Stimulated activated CD4-positive, alpha-beta T cell treated with anti-CD3 and anti-CD28 coated beads, Interleukin-2, amount 100 ng/mL, for 4 hours (primary cell): ENCODE measurements at regions not wholly inside any gene's neighbourhood (a gene's known extent, or its start where the extent isn't known, plus 50 kb on each side); places are given as distances from the start of the nearest gene placed in this dataset.
A peak's percentile ranks its signal among the peaks of the same experiment; 100 is the strongest.

Source experiments
- DNase-seq: peaks from one replicate; pipeline ENCODE4 v3.0.0-alpha.2; 2020; ENCODE audit warnings: low read depth

DNA sequence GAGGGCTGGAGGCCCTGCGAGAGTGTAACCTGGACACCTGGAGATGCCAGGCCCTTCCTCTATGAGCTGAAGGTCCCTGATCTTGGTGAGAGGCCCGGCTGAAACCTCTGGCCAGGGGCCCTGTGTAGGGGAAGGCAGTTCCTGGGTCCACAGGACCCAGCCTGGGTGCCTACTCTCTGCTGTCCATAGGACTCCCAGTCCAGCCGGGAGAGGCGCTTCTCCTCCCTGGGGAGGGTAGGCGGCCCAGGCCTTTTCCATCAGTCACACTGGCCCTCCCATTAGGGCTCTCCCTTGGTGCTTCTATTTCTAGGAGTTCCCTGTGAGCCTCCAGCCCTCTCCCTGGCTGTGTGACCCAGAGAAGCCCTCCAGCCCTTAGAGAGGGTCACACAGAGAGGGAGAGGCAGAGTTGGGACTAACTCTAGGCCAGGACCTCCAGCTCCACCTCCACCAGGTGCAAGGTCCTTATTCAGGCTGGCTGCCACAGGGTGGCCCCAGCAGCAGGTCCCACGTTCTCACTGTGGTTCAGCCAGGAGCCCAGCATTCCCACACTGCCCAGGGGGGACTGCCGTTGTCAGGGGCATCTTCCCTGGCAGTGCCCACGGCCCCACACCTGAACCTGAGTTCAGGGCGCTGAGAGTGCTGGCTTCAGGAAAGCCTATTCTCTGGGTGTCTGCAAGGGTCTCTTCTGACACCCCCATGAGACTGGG, 146.8 kb downstream of the SMAD6 start:
- no peak for DNase-seq

DNA sequence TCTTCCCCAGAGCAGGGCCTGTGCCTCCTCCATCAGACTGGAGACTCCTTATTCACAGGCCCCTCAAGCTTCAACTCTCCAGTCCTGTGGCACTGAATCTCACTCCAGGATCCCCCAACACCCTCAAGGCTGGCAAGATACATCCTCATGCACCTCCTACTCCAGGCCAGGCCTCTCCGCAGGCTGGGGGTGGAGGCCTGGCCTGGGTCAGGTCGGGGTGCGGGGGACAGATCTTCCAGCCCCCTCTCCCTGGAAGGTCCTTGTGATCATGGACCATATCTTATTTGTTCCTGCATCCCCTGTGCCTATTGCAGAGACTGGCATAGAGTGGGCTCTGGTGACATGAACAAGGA, 147.3 kb downstream of the SMAD6 start:
- no peak for DNase-seq

DNA sequence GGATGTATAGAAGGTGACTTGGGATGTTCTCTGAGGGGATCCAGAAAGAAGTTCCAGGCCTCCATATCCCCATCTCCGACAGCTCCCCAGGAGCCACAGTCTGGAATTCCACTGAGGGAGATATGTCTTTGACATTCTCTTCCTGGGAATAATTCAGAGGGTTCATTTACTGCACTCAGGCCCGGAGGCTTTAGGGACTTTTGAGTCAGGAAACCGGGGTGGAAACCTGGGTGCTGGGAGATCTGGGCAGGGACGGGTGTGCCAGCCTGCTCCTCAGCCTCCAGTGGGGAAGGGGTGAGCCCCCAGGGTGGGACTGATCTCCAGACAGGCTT, 147.7 kb downstream of the SMAD6 start:
- DNase-seq, result no peak

DNA sequence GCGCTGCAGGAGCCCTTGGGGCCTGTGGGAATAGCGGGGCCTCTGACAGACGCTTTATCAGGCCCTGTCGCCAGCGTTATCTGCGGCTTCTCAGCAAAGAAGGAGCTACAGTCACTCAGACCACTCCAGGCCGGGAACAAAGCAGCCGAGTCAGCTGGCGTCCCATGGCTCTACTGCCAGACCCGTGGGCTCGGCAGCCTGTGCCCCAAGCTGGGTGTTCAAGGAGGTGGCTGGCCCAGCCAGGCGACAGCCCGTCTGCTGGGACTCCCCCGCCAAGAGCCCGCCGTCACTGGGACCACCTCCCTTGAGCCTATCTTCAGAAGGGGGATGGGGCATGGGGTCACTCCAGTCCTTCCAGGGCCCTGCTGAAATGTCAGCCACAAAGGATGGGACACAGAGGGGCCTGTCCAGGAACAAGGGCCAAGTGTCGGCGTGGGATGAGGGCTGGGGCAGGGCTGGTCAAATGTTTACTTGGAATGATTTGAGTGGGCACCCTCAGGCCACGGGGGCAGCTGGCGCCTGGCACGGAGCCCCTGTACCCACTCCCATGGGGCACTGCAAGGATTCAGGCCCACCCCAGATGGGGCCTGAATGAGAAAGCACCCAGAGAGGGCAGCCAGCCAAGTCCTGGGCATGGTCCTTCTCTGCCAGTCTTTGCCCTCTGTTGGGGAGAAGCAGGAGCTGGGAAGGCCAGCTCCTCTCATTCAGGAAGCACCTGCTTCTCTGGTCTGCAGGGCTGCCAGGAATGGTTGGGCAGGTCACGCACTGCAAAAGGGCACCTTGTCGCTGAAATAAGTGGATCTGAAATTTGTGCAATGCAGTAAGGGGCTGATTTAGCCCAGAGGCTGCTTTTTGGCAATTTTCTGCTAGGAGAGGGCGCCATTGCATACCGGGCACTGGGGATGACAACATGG, 148.3 kb downstream of the SMAD6 start:
- DNase-seq, result no peak

DNA sequence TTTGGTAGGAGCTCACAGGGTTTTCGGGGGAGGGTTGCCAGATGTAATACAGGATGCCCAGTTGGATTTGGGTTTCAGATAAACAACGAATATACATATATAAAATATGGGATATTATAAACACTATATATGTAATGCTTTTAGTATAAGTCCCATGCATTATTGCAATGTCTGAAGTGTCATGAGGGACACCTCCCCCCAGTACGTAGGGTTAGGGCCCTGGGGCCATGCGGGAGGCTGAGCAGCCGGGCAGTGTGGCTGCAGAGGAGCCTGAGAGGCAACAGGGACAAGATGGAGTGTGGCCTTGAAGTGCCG, 148.9 kb downstream of the SMAD6 start:
- DNase-seq, result no peak

DNA sequence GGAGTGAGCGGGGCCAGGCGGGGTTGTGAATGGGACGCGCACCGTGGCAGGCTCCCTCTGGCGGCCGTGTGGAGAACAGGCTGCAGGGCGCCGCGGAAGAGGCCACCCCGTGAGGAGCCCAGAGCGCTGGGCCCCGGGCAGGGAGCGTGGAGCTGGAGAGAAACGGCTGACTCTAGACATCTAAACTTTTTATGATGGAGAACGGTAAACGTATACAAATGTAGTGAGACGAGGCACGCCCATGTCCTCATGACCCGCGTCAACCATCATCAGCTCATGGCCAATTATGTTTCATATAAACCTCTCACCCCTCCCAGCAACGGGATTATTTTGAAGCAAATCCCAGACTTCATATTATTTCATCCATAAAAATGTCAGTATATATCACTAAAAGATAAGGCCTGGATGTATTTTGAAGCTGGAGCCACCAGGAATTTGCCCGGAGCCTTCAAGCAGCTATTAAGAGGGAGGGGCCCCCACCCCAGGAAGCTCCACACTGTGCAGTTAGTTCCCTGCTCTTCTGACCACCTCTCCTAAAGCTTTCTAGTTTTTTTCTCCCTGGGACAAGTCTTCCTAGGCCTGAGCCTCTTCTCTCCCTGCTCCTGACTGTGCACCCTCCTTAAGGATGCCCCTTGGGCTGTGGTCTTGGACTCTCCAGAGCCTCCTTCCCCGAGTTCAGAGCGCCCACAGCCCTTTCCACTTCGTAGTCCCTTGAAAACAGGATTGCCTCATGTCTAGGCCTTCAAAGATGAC, 149.5 kb downstream of the SMAD6 start:
- peak; percentile 61 for DNase-seq

DNA sequence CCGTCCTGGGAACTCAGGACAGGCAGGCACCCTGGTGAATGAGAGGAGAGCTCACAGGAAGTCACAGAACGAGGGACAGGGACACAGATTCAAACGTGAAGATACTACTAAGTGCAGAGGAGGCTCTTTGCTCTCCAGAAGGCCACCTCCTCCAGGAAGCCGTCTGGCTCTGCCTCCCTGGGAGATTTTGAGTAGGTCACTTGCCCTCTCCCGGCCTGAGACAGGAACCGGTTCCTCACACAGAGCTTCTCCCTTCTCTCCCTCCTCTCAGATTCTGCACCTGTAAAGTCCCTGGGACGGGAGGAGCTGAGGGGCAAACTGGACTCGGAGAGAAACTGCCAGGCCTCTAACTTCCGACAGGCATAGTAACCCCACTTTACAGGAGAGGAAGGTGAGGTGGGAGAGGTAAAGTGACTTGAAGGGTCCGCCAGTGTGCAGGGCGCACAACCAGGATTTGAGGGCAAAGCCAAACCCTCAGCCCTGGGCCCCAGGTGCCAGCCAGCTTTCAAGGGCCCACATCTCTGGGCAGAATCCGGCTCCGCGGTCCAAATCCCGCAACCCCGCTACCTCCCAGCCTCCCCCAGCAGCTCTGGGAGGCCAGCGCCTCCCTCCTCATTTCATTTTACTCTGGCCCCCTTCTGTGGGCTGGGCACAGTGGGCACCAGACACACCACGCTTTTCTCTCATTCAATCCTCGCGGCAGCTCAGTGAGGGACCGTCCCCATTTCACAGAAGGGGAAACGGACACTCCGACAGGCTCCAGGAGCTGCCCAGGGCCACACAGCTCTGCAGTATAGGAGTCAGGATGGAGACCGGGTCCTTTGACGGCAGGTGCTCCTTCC, 150.2 kb downstream of the SMAD6 start:
- no peak for DNase-seq

DNA sequence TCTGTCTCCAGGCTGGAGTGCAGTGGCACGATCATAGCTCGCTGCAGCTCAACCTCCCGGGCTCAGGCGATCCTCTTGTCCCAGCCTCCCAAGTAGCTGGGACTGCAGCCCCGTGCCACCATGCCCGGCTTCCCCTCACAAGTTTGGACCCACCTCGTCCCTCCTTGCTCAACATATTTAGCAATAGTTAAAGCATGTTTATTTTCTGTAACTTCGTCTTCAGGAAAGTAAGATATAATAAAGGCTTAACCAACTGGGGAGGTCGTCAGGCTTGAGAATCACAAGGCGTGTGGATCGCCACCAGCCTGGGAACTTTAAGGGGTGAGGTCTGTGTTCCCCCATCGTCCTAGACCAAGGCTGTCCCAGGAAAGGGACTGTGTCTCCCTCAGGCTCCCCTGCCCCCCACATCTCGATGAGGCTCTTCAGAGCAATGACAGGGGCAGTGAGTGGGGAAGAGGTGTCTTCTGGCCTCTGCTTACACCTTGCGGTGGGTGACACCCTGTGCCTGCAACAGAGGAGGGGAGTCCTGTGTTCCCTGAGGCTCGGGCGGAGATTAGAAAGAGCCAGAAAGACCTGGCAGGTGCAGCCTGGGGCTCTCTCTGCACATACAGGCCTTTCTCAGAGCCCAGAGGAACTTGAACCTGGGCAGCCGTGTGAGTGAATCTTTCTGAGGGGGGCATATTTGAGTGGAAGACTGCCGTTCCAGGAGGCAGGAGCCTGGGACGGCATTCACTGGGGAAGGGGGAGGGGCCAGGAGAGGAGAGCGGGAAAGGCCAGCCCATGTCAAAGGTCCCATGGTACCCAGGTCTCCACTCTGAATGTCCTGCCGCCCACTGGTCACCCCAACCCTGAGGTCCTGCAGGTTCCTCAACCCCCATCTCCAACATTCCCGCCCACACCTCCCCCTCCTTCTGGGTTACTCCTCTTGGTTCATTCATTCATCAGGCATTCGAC, 152.3 kb downstream of the SMAD6 start:
- DNase-seq, result no peak

DNA sequence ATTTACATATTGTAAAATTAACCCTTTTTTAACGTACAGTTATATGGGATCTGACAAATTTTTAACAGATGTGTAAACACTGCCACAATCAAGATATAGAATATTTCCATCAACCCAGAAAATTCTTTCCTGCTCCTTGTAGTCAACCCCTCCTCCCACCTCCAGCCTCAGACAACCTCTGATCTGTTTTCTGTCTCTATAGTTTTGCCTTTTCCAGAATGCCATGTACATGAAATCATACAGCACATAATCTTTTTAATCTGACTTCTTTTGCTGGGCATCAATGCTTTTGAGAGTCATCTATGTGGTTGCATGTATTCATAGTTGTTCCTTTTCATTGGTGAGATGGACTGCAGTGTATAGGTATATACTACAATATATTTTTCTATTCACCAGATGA, 153.0 kb downstream of the SMAD6 start:
- no peak for DNase-seq

DNA sequence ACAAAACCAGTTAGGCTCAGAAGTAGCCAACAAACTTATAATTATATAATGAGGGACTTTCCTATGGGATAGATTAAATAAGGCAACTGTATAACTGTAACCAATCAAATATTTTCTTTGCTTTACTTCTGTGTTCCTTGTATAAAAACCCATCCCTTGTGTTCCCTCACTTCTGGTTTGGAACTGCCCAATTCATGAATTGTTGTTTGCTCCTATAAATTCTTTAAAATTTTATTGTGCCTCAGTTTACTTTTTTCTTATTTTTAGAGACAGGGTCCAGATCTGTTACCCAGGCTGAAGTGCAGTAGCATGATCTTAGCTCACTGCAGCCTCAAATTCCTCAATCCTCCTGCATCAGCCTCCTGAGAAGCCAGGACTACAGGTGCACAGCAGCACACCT, 155.7 kb downstream of the SMAD6 start:
- DNase-seq, result no peak

DNA sequence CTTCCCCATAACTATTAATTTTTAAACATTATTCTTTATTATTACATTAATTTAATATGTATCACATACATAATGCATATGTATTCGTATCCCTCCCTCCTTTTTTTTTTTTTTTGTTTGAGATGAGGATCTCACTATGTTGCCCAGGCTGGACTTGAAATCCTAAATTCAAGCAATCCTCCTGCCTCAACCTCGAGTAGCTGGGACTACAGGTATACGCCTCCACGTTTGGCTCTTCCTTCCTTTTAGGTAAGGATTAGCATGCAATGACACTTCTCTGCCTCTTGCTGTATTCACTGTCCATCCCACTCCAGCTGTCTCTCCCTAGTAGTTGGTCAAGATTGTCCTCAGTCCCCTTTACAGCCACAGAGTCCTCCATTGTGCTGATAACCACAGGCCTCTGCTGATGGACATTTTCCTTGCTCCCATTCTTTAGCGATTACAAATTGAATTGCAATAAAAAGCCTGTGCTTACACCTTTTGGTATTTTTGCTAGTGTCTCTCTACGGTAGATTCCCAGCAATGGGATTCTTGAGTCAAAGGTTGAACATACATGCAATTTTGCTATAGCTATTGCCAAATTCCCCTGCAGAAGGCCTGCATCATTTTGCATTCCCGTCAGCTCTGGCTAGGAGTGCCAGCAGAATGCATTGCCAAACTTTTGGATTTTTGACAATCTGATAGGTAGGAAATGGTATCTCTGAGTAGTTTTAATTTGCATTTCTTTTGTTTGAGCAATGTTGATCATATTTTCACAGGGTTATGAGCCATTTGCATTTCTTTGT, 156.6 kb downstream of the SMAD6 start:
- DNase-seq, result no peak

DNA sequence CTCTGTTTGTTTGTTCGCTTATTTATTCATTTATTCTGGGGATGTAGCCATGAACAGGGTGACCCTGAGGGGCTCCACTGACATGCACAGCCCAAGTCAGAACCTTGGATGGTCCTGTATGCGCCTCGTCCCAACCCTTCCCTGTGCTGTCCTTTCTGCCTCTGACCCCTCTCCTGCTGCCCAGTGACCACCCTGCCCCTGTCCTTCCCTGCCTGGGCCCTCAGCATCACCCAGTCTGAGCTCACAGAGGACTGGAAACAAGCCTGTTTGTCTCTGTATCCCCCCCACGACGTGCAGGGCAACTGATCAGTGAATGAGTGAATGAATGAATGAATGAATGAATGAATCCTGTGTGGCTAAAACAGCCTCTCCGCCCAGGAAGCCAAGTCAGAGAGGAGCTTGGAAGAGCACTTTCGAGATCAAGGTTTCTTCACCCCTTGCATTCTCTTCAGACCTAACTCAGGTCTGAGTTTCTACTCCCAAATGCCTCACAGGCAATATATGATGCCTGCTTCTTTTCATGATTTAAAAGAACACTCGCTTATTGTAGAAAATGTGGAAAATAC, 157.7 kb downstream of the SMAD6 start:
- no peak for DNase-seq

DNA sequence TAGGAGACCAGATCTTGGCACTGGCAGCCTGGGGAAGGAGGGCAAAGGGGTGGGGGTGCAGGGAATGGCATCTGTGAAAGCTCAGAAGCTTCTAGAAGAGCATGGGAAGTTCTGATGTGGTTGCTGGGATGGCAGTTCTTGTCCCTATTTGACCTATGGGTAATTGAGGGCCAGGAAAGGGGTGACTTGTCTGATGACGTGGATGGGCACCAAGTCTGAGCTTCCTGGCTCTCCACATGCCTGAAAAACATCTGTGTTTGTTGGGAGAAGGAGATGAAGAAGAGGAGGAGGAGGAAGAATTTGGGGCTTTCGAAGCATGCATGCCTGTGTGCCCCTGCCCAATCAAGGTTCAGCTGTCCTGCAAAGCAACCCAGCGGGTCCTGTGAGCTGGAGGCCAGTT, 158.8 kb downstream of the SMAD6 start:
- DNase-seq, result no peak

DNA sequence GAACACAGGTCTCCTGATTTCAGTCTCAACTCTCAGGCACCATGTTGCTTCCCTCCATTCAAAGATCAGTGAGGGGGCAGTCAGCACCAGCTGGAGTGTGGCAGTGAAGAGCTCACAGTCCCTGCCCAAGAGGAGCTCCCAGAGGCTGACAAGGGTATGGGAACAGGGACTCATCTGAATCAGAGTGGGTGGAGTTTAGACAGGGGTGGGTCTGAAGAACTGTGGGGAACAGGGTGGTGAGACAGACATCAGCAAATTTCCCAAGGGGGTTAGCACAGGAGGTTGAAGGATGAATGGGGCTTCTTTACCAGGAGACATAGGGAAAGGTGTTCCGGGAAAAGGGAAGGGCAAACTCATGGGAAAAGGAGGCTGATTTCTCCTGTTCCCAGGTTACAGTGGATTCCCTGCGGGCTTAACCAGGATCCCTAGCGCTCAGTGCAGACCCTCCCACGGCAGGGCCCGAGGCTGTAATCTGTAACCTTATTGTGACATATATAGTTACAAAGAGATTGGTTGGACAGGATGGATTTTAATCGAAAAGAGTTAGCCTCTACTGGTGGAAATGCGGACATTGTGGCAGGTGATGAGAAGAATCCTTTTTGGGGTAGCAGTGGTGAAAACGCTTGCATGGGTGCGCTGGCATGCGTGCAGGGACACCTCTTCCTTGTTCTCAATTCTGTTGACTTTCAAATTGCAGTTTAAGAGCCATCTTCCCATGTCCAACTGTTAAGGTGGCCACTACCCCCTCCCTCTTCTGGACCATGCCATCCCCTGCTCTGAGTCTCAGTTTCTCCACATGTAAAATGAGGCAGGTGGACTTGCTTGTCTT, 160.3 kb downstream of the SMAD6 start:
- DNase-seq, result no peak

DNA sequence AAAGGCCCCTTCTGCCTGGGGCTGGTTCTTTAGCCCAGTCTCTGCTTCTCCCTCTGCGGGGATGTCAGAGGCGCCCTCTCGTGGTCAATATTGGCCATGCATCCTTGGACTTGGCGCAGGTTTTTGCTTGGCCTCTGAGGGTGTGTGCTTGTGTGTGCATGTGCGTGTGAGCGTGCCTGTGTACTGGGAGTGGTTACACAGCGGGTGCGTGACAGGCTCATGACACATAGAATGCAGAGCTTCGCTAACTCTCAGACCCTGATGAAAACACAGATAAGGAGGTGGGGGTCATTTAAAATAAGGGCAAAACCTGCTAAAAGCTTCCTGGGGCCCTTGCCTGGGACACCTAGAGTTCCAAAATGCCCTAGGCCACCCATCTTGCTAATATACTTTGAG, 160.9 kb downstream of the SMAD6 start:
- peak; percentile 40 for DNase-seq

DNA sequence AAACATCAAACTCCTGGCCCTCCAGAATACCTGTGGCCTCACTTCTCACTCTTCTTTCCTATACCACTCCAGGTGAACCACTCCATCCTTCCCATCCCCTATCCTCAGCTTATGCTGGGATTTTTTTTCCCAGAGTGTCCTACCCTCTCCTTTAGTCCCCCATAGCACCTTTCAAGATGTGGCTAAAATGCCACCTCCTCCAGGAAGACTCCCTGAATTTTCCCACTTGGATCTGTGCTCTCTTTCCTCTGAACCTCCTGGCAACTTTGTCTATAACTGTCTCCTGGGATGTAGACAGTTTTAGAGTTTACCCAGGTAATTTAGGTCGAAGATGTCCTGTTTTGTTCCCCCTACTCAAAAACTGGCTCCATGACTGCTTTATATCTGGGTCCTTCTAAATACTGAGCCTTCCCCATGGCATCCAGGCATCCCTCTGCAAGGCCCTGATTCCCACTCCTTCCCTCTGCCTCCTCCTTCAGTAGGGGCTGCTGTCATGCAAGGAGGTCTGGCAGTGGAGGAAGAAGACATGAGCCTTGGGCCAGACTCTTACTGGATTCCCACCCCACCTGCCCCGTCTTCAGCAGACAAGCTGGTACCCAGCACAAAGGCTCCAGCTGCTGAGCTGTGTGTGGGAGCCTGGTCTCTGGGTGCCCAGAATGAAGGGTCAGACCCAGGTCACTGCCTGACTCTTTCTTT, 161.5 kb downstream of the SMAD6 start:
- no peak for DNase-seq

DNA sequence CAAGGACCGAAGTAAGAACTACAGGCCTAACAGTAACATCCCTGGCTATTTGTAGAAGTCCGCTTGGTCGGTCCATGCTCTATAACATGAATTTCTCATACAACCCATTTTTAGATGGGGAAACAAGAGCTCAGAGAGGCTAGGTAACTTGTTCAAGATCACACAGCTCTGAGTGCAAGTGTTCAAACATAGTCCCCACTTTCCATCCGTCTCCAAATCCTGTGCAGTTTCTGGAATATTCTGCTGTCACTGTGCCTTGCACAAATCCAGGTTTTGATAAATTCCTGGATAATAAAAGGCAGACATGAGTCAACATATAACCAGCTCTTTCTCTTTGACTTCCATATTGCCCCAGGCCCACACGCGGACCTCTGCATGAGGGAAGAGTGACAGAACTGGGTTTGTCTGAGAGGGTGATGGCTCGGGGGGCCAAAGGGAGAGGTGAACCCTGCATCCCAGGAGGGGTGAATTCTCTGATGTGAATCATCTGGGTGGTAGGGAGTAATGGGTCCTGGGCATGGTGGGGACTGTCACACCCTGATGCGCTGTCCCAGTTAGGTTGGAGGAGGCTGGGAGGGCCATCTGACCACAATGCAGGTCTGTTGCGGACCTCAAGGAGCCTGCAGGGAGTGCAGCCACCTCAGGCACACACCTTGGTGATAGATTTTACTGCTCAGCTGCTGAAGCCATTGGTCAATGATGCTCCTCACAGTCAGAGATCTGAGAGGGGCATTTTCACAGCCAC, 162.2 kb downstream of the SMAD6 start:
- DNase-seq, result no peak

DNA sequence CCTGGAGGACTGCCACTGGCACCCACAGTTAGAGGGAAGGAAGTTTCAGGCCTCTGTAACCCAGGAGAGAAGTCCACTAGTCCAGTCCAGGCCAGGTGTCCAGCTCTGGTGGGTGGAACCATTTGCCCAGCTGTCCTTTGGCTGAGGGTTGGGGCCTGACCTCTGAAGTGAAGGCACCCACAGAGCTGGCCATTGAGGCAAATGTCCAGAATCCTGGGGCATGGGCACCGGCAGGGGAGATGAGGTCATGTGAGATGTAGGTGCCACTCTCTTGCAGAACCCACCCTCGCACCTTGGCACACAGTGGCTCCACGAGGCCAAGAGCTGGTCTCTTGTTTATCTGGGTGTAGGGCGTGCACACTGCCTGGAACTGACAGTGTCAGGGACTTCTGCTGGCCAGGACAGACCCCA, 162.8 kb downstream of the SMAD6 start:
- DNase-seq, result no peak
